ENCODE measurements at regions not wholly inside any gene's neighbourhood (a gene's known extent, or its start where the extent isn't known, plus 50 kb on each side); places are given as distances from the start of the nearest gene placed in this dataset.

DNA sequence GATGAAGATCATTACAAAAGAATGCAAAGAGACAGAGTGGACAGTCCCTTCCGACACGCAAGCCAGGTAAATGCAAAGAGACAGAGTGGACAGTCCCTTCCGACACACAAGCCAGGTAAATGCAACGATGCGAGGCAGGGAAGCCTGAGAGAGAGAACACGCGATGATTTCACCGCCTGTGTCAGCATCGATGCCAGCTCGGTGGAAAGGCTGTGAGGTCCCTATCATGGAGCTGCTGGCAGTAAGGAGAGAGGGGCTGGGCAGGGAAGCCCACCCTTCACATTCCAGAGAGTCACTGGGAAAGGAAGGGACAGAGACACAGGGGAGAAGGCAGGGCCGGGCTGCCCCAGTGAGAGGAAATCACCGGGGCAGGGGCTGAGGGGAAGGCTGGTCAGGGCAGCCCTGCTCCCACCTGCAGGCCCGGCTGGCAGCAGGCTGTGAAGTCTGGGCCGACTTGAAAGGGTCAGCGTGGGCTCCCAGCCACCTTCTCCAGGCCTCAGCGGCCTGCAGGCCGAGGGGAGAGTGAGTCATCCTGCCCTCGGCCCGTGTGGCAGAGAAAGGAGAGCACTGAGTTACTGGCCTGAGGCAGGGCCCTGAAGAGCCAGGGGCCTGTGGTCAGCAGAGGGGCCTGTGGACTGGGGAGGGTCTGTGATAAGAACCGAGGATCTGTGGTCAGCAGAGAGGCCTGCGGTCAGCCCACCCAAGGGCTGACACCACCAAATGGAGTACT, 80.4 kb downstream of the DACT2 start (continued):
- TF ChIP-seq HNRNPH1 (optimal IDR thresholded peaks at IDR 0.05; ENCODE audit: low read depth, low read length) (no peak), SRSF1 (IDR thresholded peaks at IDR 0.05; ENCODE audit: low read depth, low read length) (no peak), BRD9 (IDR thresholded peaks at IDR 0.05; ENCODE audit: low read depth, partially characterized antibody) (no peak)
- TF ChIP-seq, protein P1, sequence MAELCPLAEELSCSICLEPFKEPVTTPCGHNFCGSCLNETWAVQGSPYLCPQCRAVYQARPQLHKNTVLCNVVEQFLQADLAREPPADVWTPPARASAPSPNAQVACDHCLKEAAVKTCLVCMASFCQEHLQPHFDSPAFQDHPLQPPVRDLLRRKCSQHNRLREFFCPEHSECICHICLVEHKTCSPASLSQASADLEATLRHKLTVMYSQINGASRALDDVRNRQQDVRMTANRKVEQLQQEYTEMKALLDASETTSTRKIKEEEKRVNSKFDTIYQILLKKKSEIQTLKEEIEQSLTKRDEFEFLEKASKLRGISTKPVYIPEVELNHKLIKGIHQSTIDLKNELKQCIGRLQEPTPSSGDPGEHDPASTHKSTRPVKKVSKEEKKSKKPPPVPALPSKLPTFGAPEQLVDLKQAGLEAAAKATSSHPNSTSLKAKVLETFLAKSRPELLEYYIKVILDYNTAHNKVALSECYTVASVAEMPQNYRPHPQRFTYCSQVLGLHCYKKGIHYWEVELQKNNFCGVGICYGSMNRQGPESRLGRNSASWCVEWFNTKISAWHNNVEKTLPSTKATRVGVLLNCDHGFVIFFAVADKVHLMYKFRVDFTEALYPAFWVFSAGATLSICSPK (IDR thresholded peaks at IDR 0.05; ENCODE audit: borderline replicate concordance), result no peak

DNA sequence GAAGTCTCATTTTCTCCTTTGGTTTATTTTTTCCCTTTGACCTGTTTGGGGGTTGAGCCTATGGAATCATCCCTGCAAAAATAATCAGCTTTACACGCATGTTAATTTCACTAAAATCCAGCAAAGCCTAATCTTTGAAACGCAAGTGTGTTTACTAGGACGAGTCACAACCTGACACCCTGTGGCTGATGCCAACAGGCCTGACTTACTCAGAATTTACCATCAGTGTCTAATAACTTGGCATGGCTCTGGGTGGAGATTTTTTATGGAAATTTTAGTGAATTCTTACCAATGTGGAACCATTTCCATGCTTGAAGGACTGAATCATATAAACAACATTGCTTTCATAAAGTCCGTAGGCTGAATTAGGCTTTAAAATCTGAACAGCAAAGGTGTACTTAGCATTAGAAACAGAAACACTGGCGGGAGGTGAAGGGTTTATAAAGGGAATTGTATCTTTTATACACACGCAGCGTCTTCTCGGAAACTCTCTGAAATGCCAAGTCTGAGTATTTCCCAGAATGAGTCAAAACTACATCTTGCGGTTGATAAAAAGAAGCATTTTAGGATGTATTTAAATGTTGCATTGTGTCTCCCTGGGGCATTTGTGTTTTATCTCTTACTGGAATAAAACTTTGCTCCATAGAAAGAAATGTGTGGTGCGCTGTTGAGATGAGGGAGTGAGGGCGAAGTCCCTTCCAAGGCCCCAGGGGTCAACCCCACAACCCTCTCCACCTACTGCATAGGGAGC, 81.2 kb downstream of the DACT2 start:
- Histone ChIP-seq H3K4me1 (replicated peaks in 1 of 2; ENCODE audit: control insufficient read depth in 2 of 2, insufficient read depth in 2 of 2, low read length in 2 of 2) (peaks cover 0 to 6% of the 10 kb centered on the region in 2 experiments; a peak in 1 of 5 replicates), H3K27me3 (ENCODE audit: control insufficient read depth in 2 of 2, insufficient read depth in 2 of 2, low read length in 2 of 2) (peaks cover 0 to 43% of the 10 kb centered on the region in 2 experiments; a peak in 2 of 5 replicates), H3K4me2 (ENCODE audit: insufficient read depth, low read length) (no peak overlapping the region), H3K36me3 (ENCODE audit: control insufficient read depth, insufficient read depth, low read length) (no peaks in the 10 kb centered on the region), H3K9me1 (ENCODE audit: control insufficient read depth, insufficient read depth, low read length) (no peaks in the 10 kb centered on the region), H3K79me2 (ENCODE audit: control insufficient read depth, insufficient read depth, low read length) (no peaks in the 10 kb centered on the region), H3K9ac (ENCODE audit: insufficient read depth in 1 of 2, low read depth in 2 of 2, low read length in 2 of 2) (no peak overlapping the region), H2AFZ (ENCODE audit: low read depth, low read length) (no peak overlapping the region), H3K27ac (ENCODE audit: extremely low read depth, low read depth, low read length) (no peak overlapping the region), H3K9me3 (replicated peaks; ENCODE audit: control insufficient read depth, insufficient read depth, low read depth, low read length) (no peaks in the 10 kb centered on the region), H3K4me3 (no peak overlapping the region), H4K20me1 (replicated peaks; ENCODE audit: control insufficient read depth, insufficient read depth, low read length) (peaks cover 9% of the 10 kb centered on the region; the same call in 1 of the 2 replicates)
- under 1% methylated on average over 11 of the region's 11 CpGs for WGBS (ENCODE audit: insufficient coverage, low coverage, missing lambda C conversion rate)
- FAIRE-seq (no peak), DNase-seq (ENCODE audit: extremely low read depth in 1 of 4, low spot score in 3 of 4) (no peak), ATAC-seq (no peak)
- in situ Hi-C loops (cut with MboI) (no loop called here), intact Hi-C loops (cut with micrococcal nuclease) (no loop called here)
- BruUV-seq (replicated peaks), result no TSS peak
- POLR2A ChIA-PET, result no interaction called here
- CTCF ChIA-PET (ENCODE audit: low intra/inter-chr PET ratio), result no interaction called here
- no peak for TF ChIP-seq ARHGAP35 (IDR thresholded peaks at IDR 0.05; ENCODE audit: partially characterized antibody)
- TF ChIP-seq, protein P2, sequence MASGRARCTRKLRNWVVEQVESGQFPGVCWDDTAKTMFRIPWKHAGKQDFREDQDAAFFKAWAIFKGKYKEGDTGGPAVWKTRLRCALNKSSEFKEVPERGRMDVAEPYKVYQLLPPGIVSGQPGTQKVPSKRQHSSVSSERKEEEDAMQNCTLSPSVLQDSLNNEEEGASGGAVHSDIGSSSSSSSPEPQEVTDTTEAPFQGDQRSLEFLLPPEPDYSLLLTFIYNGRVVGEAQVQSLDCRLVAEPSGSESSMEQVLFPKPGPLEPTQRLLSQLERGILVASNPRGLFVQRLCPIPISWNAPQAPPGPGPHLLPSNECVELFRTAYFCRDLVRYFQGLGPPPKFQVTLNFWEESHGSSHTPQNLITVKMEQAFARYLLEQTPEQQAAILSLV (tag; IDR thresholded peaks at IDR 0.05), result no peak
- TF ChIP-seq TCF7L2 (IDR thresholded peaks at IDR 0.05; ENCODE audit: low read depth, low read length), result no peak
- TF ChIP-seq NONO (IDR thresholded peaks at IDR 0.05; ENCODE audit: low read depth in 2 of 2, low read length in 1 of 2), result no peak
- TF ChIP-seq ZFP1 (CRISPR knock-in tag; IDR thresholded peaks at IDR 0.05), result no peak
